Erythroblast (primary cell): ENCODE measurements at regions not wholly inside any gene's neighbourhood (a gene's known extent, or its start where the extent isn't known, plus 50 kb on each side); places are given as distances from the start of the nearest gene placed in this dataset.

Source experiments
- GATA1 ChIP-seq: IDR thresholded peaks from 2 replicates; pipeline ENCODE4 v1.6.1; 2011; ENCODE audit warnings: low read depth, mild to moderate bottlenecking, control low read depth, low read length, moderate library complexity
- POLR2A ChIP-seq: IDR thresholded peaks from 2 replicates; pipeline ENCODE4 v1.6.1; 2011; ENCODE audit warnings: mild to moderate bottlenecking, low read length

GRCh38 chr9:105158898-105159297 is 85.6 kb upstream of the SLC44A1 start:
- TF ChIP-seq POLR2A: no peak
- TF ChIP-seq GATA1: no peak
